Endodermal cell (in vitro differentiated cells): ENCODE measurements at regions not wholly inside any gene's neighbourhood (a gene's known extent, or its start where the extent isn't known, plus 50 kb on each side); places are given as distances from the start of the nearest gene placed in this dataset.

Experiments used
- DNase-seq: peaks from one replicate; pipeline ENCODE4 v3.0.0-alpha.2; 2017
- H3K27ac ChIP-seq: 2 replicates; pipeline ENCODE4 v1.5.1; 2013; ENCODE audit warnings: mild to moderate bottlenecking, low read depth, low read length, moderate library complexity
- H3K27me3 ChIP-seq: 2 replicates; pipeline ENCODE4 v1.6.1; 2013; ENCODE audit warnings: mild to moderate bottlenecking, low read length, moderate library complexity; ENCODE audit not compliant: insufficient read depth, control insufficient read depth, poor library complexity, severe bottlenecking
- H3K36me3 ChIP-seq: 2 replicates; pipeline ENCODE4 v1.7.0; 2013; ENCODE audit warnings: mild to moderate bottlenecking, low read length, moderate library complexity; ENCODE audit not compliant: control insufficient read depth, insufficient read depth
- H3K4me1 ChIP-seq: one replicate; pipeline ENCODE4 v1.7.0; 2013; ENCODE audit warnings: low read length; ENCODE audit not compliant: control insufficient read depth, insufficient read depth
- H3K4me3 ChIP-seq: 2 replicates; pipeline ENCODE4 v1.5.1; 2013; ENCODE audit warnings: mild to moderate bottlenecking, low read length, moderate library complexity
- H3K9ac ChIP-seq: 2 replicates; pipeline ENCODE4 v1.6.1; 2013; ENCODE audit warnings: mild to moderate bottlenecking, low read length, moderate library complexity; ENCODE audit not compliant: poor library complexity, severe bottlenecking; ENCODE audit errors: extremely low read depth
- H3K9me3 ChIP-seq: 2 replicates; pipeline ENCODE4 v1.6.1; 2013; ENCODE audit warnings: mild to moderate bottlenecking, low read length, moderate library complexity; ENCODE audit not compliant: control insufficient read depth
- H3K27ac Mint-ChIP-seq: 2 replicates; pipeline ENCODE4 v1.8.0; 2020; ENCODE audit warnings: mixed read lengths
- H3K27me3 Mint-ChIP-seq: 2 replicates; pipeline ENCODE4 v1.8.0; 2021; ENCODE audit warnings: mild to moderate bottlenecking, mixed read lengths; ENCODE audit not compliant: insufficient read depth
- H3K36me3 Mint-ChIP-seq: 2 replicates; pipeline ENCODE4 v1.8.0; 2020; ENCODE audit warnings: low read depth, mixed read lengths
- H3K4me1 Mint-ChIP-seq: 2 replicates; pipeline ENCODE4 v1.8.0; 2020; ENCODE audit warnings: mixed read lengths
- H3K4me3 Mint-ChIP-seq: 2 replicates; pipeline ENCODE4 v1.8.0; 2020; ENCODE audit warnings: mild to moderate bottlenecking, moderate library complexity, mixed read lengths
- H3K9me3 Mint-ChIP-seq: 2 replicates; pipeline ENCODE4 v1.8.0; 2020; ENCODE audit warnings: mild to moderate bottlenecking, mixed read lengths
- WGBS, 2 experiments: methylation state at CpG; one replicate each; pipeline versions ENCODE4 v1.1.5 to v1.1.7; 2013; ENCODE audit warnings: missing lambda C conversion rate in 2 of 2, mixed read lengths in 1 of 2; ENCODE audit not compliant: insufficient coverage in 1 of 2, insufficient read length in 1 of 2; 5-methylcytosine and 5-hydroxymethylcytosine counted together
- TF ChIP-seq, protein P1 (sequence below): fragments of 200-600 bp; sonication (generic); conservative IDR thresholded peaks from 2 replicates; pipeline ENCODE4 v1.5.0; 2021; ENCODE audit warnings: antibody characterized with exemption, mild to moderate bottlenecking

DNA sequence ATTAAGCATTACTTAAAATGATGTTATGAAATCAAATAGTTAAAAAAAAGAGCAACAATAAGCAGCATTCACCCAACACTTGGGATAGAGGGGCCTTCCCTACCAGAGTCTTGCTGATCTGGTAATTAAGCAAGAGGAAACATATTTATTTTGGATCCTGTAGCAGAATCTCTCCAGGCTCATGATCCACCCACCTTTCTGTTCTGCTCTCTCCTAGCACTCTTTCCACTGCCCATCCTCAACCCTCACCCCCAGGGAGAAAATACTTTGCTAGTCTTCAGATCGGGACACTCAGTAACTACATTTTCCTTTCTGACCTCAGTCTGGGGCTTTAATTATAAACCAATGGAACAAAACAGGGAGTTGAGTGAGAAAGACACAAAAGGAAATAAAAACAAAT, 1541.9 kb downstream of the AACS start:
- Histone ChIP-seq H3K4me3 (no peak overlapping the region), H3K9me3 (peaks cover 7% of the 10 kb centered on the region), H3K4me1 (no peaks in the 10 kb centered on the region), H3K9ac (no peak overlapping the region), H3K27ac (no peak overlapping the region), H3K27me3 (no peaks in the 10 kb centered on the region), H3K36me3 (no peaks in the 10 kb centered on the region)
- Mint-ChIP-seq H3K27me3 (peaks cover 2% of the 10 kb centered on the region), H3K27ac (no peak overlapping the region), H3K9me3 (peaks cover 9% of the 10 kb centered on the region), H3K4me3 (no peak overlapping the region), H3K36me3 (no peaks in the 10 kb centered on the region), H3K4me1 (peaks cover 6% of the 10 kb centered on the region)
- WGBS, 2 experiments, result 100% methylated on average over 1 of the region's 1 CpG; no CpG with 5 or more reads in 1 of the 2 experiments
- TF ChIP-seq, protein P1, sequence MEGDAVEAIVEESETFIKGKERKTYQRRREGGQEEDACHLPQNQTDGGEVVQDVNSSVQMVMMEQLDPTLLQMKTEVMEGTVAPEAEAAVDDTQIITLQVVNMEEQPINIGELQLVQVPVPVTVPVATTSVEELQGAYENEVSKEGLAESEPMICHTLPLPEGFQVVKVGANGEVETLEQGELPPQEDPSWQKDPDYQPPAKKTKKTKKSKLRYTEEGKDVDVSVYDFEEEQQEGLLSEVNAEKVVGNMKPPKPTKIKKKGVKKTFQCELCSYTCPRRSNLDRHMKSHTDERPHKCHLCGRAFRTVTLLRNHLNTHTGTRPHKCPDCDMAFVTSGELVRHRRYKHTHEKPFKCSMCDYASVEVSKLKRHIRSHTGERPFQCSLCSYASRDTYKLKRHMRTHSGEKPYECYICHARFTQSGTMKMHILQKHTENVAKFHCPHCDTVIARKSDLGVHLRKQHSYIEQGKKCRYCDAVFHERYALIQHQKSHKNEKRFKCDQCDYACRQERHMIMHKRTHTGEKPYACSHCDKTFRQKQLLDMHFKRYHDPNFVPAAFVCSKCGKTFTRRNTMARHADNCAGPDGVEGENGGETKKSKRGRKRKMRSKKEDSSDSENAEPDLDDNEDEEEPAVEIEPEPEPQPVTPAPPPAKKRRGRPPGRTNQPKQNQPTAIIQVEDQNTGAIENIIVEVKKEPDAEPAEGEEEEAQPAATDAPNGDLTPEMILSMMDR, result no peak
- DNase-seq, result no peak

DNA sequence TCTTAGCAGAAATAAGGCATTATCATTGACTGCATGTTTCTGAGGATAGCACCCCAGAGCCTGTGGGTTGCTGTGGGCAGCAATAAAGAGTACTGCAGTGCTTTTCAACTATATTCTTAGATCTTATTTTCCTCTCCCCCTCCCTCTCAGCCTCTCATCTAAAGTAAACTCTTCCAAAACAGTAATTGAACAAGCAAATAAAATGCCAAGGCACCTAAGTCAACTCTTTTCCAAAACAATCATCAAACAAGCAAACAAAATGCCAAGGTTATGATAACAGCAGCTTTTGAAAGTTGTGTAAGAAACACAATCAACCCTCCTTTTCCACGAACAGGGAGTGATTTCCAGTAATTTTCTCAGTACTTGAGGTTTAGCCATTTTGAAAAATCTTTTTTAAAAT, 1542.6 kb downstream of the AACS start:
- Mint-ChIP-seq H3K4me3 (no peak overlapping the region), H3K36me3 (no peaks in the 10 kb centered on the region), H3K9me3 (peaks cover 16% of the 10 kb centered on the region), H3K27ac (no peak overlapping the region), H3K4me1 (peaks cover 6% of the 10 kb centered on the region), H3K27me3 (peaks cover 2% of the 10 kb centered on the region)
- WGBS, 2 experiments, result 71% methylated on average over 1 of the region's 1 CpG; no CpG with 5 or more reads in 1 of the 2 experiments
- H3K9me3 ChIP-seq, result peaks cover 11% of the 10 kb centered on the region
- no peaks in the 10 kb centered on the region for H3K27me3 ChIP-seq
- H3K9ac ChIP-seq, result no peak overlapping the region
- TF ChIP-seq, protein P1, result no peak
- no peaks in the 10 kb centered on the region for H3K4me1 ChIP-seq
- H3K36me3 ChIP-seq, result no peaks in the 10 kb centered on the region
- H3K4me3 ChIP-seq, result no peak overlapping the region
- DNase-seq, result no peak
- H3K27ac ChIP-seq, result no peak overlapping the region

DNA sequence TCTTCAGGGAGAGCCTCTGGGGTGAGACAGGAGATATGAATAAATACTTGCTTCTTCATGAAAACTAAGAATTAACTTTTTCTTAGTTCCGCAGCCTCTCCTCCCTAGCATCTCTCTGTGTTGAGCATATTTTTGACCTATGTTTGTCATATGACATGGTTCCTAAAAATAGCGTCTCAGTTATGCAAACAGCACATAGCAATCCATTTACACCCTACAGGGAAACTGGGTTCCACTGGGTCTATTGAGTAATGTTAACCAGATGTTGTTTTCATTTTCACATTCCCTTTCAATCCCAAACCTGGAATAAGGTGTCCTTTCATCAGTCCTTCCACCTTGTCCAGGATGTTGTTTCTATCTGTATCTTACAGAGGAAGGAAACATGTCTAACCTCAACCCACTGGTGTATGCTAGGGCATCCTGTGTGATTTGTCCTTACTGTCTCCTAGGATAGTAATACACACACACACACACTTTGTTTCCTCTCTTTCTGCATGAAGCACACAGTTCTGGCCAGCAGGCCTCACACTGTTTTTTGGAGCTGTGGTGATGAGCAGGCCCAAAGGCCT, 1543.5 kb downstream of the AACS start:
- Histone ChIP-seq H3K27me3 (no peaks in the 10 kb centered on the region), H3K36me3 (no peaks in the 10 kb centered on the region), H3K4me3 (no peak overlapping the region), H3K9me3 (peaks cover 19% of the 10 kb centered on the region), H3K4me1 (no peaks in the 10 kb centered on the region), H3K27ac (no peak overlapping the region), H3K9ac (no peak overlapping the region)
- peaks cover 6% of the 10 kb centered on the region for H3K4me1 Mint-ChIP-seq
- no peak overlapping the region for H3K27ac Mint-ChIP-seq
- no peak overlapping the region for H3K4me3 Mint-ChIP-seq
- peaks cover 2% of the 10 kb centered on the region for H3K27me3 Mint-ChIP-seq
- no peak for DNase-seq
- peaks cover 2% of the 10 kb centered on the region for H3K36me3 Mint-ChIP-seq
- H3K9me3 Mint-ChIP-seq, result peaks cover 22% of the 10 kb centered on the region
- WGBS, 2 experiments, result 88% methylated on average over 2 of the region's 2 CpGs; no CpG with 5 or more reads in 1 of the 2 experiments
- TF ChIP-seq, protein P1, result no peak
